GM10266 (cell line): ENCODE measurements at regions not wholly inside any gene's neighbourhood (a gene's known extent, or its start where the extent isn't known, plus 50 kb on each side); places are given as distances from the start of the nearest gene placed in this dataset.

ENCODE experiments used
- DNase-seq: peaks from one replicate; pipeline ENCODE4 v3.0.0; 2012; ENCODE audit errors: extremely low spot score
- TF ChIP-seq, protein P1 (sequence below): IDR thresholded peaks from 2 replicates; pipeline ENCODE4 v1.5.1; 2012; ENCODE audit warnings: mild to moderate bottlenecking, low read depth; ENCODE audit not compliant: control insufficient read depth, insufficient read depth; ENCODE audit errors: missing control alignments

DNA sequence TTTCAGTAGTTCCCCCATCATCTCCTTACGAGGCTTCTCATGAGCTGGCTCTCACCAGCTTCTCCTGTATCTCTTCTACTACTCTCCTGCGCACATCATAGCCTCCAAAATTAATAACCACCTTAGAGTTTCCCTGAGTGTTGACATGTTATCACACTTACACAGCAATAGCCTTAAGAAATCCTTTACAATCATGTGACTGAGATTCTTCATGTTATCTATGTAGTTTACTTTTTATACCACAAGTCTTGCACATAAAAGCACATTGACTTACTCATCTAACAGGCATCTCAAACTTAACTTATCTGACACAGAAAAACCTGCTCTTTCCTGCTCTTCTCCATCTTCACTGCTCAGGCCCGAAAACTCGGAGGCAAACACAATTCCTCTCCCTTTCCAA lies 103.7 kb upstream of the TAB2 start:
- TF ChIP-seq, protein P1, sequence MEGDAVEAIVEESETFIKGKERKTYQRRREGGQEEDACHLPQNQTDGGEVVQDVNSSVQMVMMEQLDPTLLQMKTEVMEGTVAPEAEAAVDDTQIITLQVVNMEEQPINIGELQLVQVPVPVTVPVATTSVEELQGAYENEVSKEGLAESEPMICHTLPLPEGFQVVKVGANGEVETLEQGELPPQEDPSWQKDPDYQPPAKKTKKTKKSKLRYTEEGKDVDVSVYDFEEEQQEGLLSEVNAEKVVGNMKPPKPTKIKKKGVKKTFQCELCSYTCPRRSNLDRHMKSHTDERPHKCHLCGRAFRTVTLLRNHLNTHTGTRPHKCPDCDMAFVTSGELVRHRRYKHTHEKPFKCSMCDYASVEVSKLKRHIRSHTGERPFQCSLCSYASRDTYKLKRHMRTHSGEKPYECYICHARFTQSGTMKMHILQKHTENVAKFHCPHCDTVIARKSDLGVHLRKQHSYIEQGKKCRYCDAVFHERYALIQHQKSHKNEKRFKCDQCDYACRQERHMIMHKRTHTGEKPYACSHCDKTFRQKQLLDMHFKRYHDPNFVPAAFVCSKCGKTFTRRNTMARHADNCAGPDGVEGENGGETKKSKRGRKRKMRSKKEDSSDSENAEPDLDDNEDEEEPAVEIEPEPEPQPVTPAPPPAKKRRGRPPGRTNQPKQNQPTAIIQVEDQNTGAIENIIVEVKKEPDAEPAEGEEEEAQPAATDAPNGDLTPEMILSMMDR, result no peak
- no peak for DNase-seq

DNA sequence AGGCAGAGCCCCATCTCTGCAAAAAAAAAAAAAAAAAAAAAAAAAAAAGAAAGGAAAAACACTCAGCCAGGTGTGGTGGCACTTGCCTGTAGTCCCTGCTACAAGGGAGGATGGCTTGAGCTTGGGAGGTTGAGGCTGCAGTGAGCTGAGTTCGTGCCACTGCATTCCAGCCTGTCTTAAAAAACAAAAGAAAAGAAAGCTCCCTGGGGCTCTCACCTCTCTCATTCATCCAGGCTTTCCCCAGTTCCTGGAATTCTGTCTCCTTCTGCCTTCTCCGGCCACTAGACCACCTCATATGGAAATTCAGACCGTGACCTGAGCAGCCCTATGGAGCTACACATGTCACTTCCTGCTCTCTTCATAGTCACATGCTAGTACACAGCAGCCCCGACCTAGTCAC lies 101.1 kb upstream of the TAB2 start:
- TF ChIP-seq, protein P1, result no peak
- DNase-seq, result no peak

DNA sequence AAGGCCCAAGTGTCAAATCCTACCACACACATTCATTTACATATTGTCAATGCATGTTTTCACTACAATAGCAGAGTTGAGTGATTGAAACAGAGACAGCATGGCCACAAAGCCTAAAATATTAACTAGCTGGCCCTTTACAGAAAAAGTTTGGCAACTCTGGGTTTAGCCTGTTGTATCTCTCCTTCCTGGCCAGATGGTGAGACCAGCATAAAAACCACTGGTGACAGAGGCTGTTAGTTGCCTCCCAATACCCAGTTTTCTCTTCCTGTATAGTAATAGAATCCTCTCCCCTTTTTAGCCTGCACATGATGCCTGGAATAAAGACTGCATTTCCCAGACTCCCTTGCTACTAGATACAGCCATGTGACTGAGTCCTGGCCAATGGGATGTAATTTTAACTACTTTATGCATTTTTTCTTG lies 100.0 kb upstream of the TAB2 start:
- TF ChIP-seq, protein P1, result no peak
- no peak for DNase-seq

DNA sequence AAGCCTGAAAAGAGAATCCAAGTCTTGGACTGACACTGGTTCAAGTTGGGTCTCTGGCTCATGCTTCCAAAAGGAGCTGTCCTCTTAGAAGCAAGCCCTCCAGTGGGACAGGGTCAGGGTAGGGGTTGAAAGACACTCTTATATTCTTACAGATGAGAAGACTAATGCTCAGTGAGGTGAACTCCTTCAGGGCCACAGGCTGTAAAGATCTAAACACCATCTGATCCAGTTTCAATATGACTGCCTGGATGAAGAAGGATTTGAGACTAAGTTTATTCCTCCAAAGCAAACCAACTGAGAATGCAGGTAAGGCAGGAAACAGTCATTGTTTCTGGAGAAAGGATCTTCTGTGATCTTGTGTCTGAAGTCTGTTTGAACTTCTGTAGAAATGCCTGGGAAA lies 99.0 kb upstream of the TAB2 start:
- DNase-seq, result no peak
- TF ChIP-seq, protein P1, result no peak

DNA sequence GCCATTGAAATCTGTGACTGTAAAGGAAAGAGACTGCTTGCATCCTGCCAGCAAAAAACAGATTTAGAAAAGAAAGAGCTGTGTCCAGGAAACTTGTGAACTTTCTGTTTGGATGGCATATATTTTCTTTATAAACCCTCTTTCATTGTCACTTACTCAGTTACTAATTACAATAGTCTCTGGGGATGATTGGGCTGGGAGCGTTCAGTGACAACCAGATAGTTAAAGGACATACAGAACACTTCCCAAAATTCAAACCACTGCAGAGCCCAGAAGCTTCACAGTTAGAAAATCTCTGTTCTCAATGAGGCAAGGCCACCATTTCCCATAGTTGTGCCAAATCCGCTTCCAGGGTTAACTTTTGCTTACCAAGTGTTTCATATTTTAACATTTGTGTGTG lies 98.6 kb upstream of the TAB2 start:
- no peak for DNase-seq
- TF ChIP-seq, protein P1, result no peak

DNA sequence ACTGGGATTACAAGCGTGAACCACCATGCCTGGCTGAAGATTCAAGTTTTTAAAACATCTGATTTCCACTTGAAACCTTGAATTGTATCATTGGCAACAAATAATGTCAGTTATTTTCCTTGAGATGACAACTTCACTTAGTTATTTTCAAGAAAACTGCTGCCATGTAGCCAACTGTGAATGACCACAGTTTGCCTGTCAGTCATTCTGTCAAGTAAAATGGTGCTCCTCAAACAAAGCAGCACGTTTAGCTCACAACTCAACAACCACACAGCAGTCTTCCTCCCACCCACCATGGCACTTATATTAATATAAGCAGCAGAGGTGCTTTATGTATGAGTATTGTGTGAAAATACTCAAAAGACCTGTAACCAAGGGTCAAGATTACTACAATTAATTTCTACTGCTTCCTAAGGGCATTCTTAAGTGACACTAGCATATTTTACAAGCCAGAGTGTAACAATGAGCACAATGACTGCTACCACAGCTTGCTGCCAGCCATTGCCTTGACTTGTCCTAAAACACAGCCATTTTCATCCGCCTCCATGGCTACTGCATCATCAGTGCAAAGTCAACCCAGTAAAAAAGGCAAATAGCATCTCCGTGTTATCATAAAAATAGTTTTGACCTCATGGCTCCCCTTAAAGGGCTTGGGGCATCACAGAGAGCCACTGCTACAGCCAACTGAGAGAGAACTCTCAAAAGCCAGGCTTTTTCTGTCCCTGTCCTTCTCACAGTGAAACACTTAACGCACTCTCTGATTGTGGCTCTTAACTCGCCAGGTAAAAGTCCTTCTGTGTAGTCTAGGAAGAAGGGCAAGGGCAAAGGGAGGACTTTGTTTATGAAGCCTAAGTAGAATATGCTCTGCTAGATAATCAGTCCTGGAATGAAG lies 96.4 kb upstream of the TAB2 start:
- DNase-seq, result no peak
- TF ChIP-seq, protein P1, result no peak

DNA sequence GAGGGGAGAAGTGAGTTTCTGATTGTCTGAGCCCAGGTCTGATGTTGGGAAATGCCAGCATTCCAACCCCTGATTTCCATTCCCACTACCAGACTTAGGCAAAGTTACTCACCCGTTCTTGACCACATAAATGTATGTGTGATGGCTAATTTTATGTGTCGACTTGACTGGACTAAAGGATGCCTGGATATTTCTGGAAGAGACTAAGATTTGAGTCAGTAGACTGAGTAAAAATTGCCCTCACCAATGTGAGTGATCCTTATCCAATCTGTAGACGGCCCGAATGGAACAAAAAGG lies 95.8 kb upstream of the TAB2 start:
- DNase-seq, result no peak
- TF ChIP-seq, protein P1, result no peak
